A172 (cell line): ENCODE measurements at regions not wholly inside any gene's neighbourhood (a gene's known extent, or its start where the extent isn't known, plus 50 kb on each side); places are given as distances from the start of the nearest gene placed in this dataset.

Experiments used
- DNase-seq: peaks from one replicate; pipeline ENCODE4 v3.0.0-alpha.2; 2015; ENCODE audit warnings: low spot score

- no peak for DNase-seq
Observed at GRCh38 chr6:169908403-169908933, 157.0 kb downstream of the ERMARD start.

- DNase-seq = no peak
Observed at GRCh38 chr6:169907419-169908115, 156.1 kb downstream of the ERMARD start.

- no peak for DNase-seq
Observed at GRCh38 chr6:169906688-169907418, 155.4 kb downstream of the ERMARD start.

GRCh38 chr6:169906004-169906687 lies 154.7 kb downstream of the ERMARD start:
- DNase-seq = no peak

GRCh38 chr6:169905041-169905807 lies 153.8 kb downstream of the ERMARD start:
- DNase-seq = peak; percentile 77

- DNase-seq = no peak
Observed at GRCh38 chr6:169904051-169904922, 152.9 kb downstream of the ERMARD start.

- DNase-seq = no peak
Observed at GRCh38 chr6:169903122-169903521, 151.7 kb downstream of the ERMARD start.

- no peak for DNase-seq
Observed at GRCh38 chr6:169902604-169903003, 151.2 kb downstream of the ERMARD start.

GRCh38 chr6:169902070-169902469 lies 150.6 kb downstream of the ERMARD start:
- no peak for DNase-seq

GRCh38 chr6:169899481-169900145 lies 148.2 kb downstream of the ERMARD start:
- no peak for DNase-seq

GRCh38 chr6:169898788-169899480 lies 147.5 kb downstream of the ERMARD start:
- no peak for DNase-seq

GRCh38 chr6:169897601-169898358 lies 146.4 kb downstream of the ERMARD start:
- no peak for DNase-seq

GRCh38 chr6:169896826-169897456 lies 145.5 kb downstream of the ERMARD start:
- DNase-seq = no peak

- no peak for DNase-seq
Observed at GRCh38 chr6:169895926-169896761, 144.7 kb downstream of the ERMARD start.

GRCh38 chr6:169895000-169895759 lies 143.8 kb downstream of the ERMARD start:
- no peak for DNase-seq

- no peak for DNase-seq
Observed at GRCh38 chr6:169894377-169894960, 143.0 kb downstream of the ERMARD start.
